Large intestine (tissue), 3 donors: ENCODE measurements at regions not wholly inside any gene's neighbourhood (a gene's known extent, or its start where the extent isn't known, plus 50 kb on each side); places are given as distances from the start of the nearest gene placed in this dataset.

Source experiments
- DNase-seq, 2 donors: peaks; one replicate each; pipeline versions ENCODE4 v3.0.0 to v3.0.0-alpha.2; 2013
- H3K27ac ChIP-seq: one replicate; pipeline ENCODE4 v1.5.1; 2013; ENCODE audit warnings: low read length
- H3K27me3 ChIP-seq: 2 replicates; pipeline ENCODE4 v1.6.1; 2013; ENCODE audit warnings: low read length; ENCODE audit not compliant: control insufficient read depth, insufficient read depth
- H3K36me3 ChIP-seq: 2 replicates; pipeline ENCODE4 v1.6.1; 2013; ENCODE audit warnings: low read length; ENCODE audit not compliant: control insufficient read depth, insufficient read depth
- H3K4me1 ChIP-seq: one replicate; pipeline ENCODE4 v1.6.1; 2013; ENCODE audit warnings: low read length; ENCODE audit not compliant: control insufficient read depth, insufficient read depth
- H3K4me3 ChIP-seq: one replicate; pipeline ENCODE4 v1.5.1; 2013; ENCODE audit warnings: low read length
- H3K9me3 ChIP-seq: one replicate; pipeline ENCODE4 v1.6.1; 2013; ENCODE audit warnings: mild to moderate bottlenecking, low read depth, low read length, moderate library complexity; ENCODE audit not compliant: control insufficient read depth
- WGBS: methylation state at CpG from one replicate; pipeline ENCODE4 v1.1.5; 2013; ENCODE audit warnings: low lambda C conversion rate; ENCODE audit not compliant: insufficient coverage; 5-methylcytosine and 5-hydroxymethylcytosine counted together

DNA sequence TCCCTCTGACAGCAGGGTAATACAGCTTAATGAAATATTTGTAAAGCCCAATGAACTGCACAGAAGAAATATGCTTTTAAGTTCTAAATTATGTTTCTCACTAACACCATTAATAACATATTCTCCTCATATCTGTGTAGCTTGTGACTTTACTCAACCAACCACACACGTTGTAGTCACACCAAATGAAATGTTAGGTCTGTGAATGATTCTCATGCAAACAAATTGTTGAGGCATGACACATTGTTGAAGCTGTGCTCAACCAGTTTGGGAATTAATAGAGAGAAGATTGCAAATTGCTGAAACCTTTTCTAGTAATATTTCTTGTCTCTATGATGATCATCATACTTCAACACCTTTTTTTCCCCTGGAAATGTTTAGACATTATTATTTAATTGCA, 645.9 kb downstream of the PCDH7 start:
- WGBS: 71% methylated on average over 1 of the region's 1 CpG

GRCh38 chr4:31370866-31371465, 650.8 kb downstream of the PCDH7 start:
- WGBS: 85% methylated on average over 2 of the region's 3 CpGs

More for the DNA sequence above, 645.9 kb downstream of the PCDH7 start:
- no peaks in the 10 kb centered on the region for H3K9me3 ChIP-seq
- H3K27ac ChIP-seq: no peak overlapping the region
- H3K4me1 ChIP-seq: no peaks in the 10 kb centered on the region
- no peaks in the 10 kb centered on the region for H3K27me3 ChIP-seq
- DNase-seq: no peak
- no peaks in the 10 kb centered on the region for H3K36me3 ChIP-seq
- no peak overlapping the region for H3K4me3 ChIP-seq

GRCh38 chr4:31374256-31374960, 654.2 kb downstream of the PCDH7 start:
- peak in 1 of 2 donors; percentile 5 for DNase-seq
- WGBS: 88% methylated on average over 2 of the region's 3 CpGs
- no peaks in the 10 kb centered on the region for H3K36me3 ChIP-seq

More at GRCh38 chr4:31370866-31371465, 650.8 kb downstream of the PCDH7 start:
- no peak overlapping the region for H3K4me3 ChIP-seq
- no peaks in the 10 kb centered on the region for H3K27me3 ChIP-seq
- H3K27ac ChIP-seq: no peak overlapping the region
- peak; percentile 10 to 15 for DNase-seq
- no peaks in the 10 kb centered on the region for H3K4me1 ChIP-seq
- no peaks in the 10 kb centered on the region for H3K9me3 ChIP-seq
- no peaks in the 10 kb centered on the region for H3K36me3 ChIP-seq

GRCh38 chr4:31375936-31376335, 655.8 kb downstream of the PCDH7 start:
- H3K27me3 ChIP-seq: no peaks in the 10 kb centered on the region
- H3K36me3 ChIP-seq: no peaks in the 10 kb centered on the region
- WGBS: 58% methylated on average over 4 of the region's 5 CpGs
- H3K9me3 ChIP-seq: no peaks in the 10 kb centered on the region
- no peak overlapping the region for H3K4me3 ChIP-seq
- no peaks in the 10 kb centered on the region for H3K4me1 ChIP-seq
- no peak overlapping the region for H3K27ac ChIP-seq
- no peak for DNase-seq

More at GRCh38 chr4:31374256-31374960, 654.2 kb downstream of the PCDH7 start:
- Histone ChIP-seq H3K4me1 (no peaks in the 10 kb centered on the region), H3K9me3 (no peaks in the 10 kb centered on the region), H3K4me3 (no peak overlapping the region), H3K27ac (no peak overlapping the region), H3K27me3 (no peaks in the 10 kb centered on the region)

GRCh38 chr4:31379364-31379763, 659.2 kb downstream of the PCDH7 start:
- no peak overlapping the region for H3K27ac ChIP-seq
- WGBS: 90% methylated on average over 1 of the region's 2 CpGs
- no peaks in the 10 kb centered on the region for H3K9me3 ChIP-seq
- no peaks in the 10 kb centered on the region for H3K4me1 ChIP-seq
- H3K36me3 ChIP-seq: no peaks in the 10 kb centered on the region
- no peak overlapping the region for H3K4me3 ChIP-seq
- DNase-seq: no peak
- no peaks in the 10 kb centered on the region for H3K27me3 ChIP-seq

- Histone ChIP-seq H3K27me3 (no peaks in the 10 kb centered on the region), H3K36me3 (no peaks in the 10 kb centered on the region), H3K4me1 (no peaks in the 10 kb centered on the region), H3K9me3 (no peaks in the 10 kb centered on the region), H3K27ac (no peak overlapping the region), H3K4me3 (no peak overlapping the region)
- 100% methylated on average over 1 of the region's 2 CpGs for WGBS
- no peak for DNase-seq
These were observed 663.6 kb downstream of the PCDH7 start for GRCh38 chr4:31383767-31384166.

DNA sequence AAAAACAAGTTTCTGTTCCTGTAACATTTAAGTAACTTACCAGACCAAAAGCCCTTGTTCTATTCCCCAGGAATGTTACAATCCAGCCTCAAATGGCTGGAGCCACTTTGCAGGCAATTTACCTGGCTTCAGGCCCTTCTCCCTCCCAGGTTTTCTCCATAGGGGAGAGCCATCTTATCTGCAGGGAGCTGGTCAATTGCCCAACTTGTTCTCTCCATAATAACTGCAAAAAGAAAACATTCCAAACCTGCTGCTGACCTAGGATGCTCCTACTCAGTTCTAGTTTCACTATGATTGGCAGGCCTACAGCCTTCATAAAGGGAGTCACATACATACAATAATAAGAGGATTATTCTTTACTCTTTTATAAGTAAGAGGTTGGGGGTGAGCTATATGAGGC, 670.7 kb downstream of the PCDH7 start:
- no peaks in the 10 kb centered on the region for H3K36me3 ChIP-seq
- no peaks in the 10 kb centered on the region for H3K4me1 ChIP-seq
- H3K9me3 ChIP-seq: no peaks in the 10 kb centered on the region
- H3K27ac ChIP-seq: no peak overlapping the region
- no peaks in the 10 kb centered on the region for H3K27me3 ChIP-seq
- DNase-seq: no peak
- no peak overlapping the region for H3K4me3 ChIP-seq

DNA sequence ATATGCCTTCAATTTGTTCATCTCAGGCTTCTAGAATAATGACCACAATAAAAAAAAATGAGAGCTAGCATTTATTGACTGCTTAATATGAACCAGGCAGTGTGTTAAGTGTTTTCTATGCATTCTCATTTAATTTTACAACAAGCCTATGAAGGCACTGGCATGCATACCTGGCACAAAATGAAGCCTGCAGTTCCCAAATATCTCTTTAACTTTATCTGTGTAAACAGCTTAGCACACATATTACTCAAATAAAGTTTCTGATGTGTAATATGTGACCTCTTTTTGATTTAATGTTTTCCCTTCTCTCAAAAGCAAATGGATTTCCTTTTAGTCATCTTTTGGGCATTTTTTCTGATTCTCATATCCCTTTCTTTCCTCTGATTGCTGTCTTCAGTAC, 671.8 kb downstream of the PCDH7 start:
- H3K36me3 ChIP-seq: no peaks in the 10 kb centered on the region
- DNase-seq: no peak
- no peaks in the 10 kb centered on the region for H3K4me1 ChIP-seq
- peaks cover 3% of the 10 kb centered on the region for H3K9me3 ChIP-seq
- H3K27ac ChIP-seq: no peak overlapping the region
- no peak overlapping the region for H3K4me3 ChIP-seq
- H3K27me3 ChIP-seq: no peaks in the 10 kb centered on the region

- WGBS: 64% methylated on average over 1 of the region's 2 CpGs
- no peaks in the 10 kb centered on the region for H3K4me1 ChIP-seq
- no peak for DNase-seq
These were observed 672.8 kb downstream of the PCDH7 start for GRCh38 chr4:31392923-31393322.

GRCh38 chr4:31408121-31408520, 688.0 kb downstream of the PCDH7 start:
- WGBS: 100% methylated on average over 1 of the region's 3 CpGs
- Histone ChIP-seq H3K36me3 (no peaks in the 10 kb centered on the region), H3K9me3 (no peaks in the 10 kb centered on the region), H3K27ac (no peak overlapping the region), H3K4me1 (no peaks in the 10 kb centered on the region), H3K27me3 (no peaks in the 10 kb centered on the region), H3K4me3 (no peak overlapping the region)
- DNase-seq: no peak

More at GRCh38 chr4:31392923-31393322, 672.8 kb downstream of the PCDH7 start:
- Histone ChIP-seq H3K4me3 (no peak overlapping the region), H3K27ac (no peak overlapping the region), H3K36me3 (no peaks in the 10 kb centered on the region), H3K9me3 (peaks cover 3% of the 10 kb centered on the region), H3K27me3 (no peaks in the 10 kb centered on the region)

- WGBS: 43% methylated on average over 1 of the region's 1 CpG
These were observed 691.4 kb downstream of the PCDH7 start for GRCh38 chr4:31411565-31411964.

More at GRCh38 chr4:31411565-31411964, 691.4 kb downstream of the PCDH7 start:
- Histone ChIP-seq H3K27ac (no peak overlapping the region), H3K27me3 (no peaks in the 10 kb centered on the region), H3K36me3 (no peaks in the 10 kb centered on the region), H3K4me3 (no peak overlapping the region), H3K4me1 (no peaks in the 10 kb centered on the region), H3K9me3 (no peaks in the 10 kb centered on the region)
- DNase-seq: no peak
